Endothelial cell of umbilical vein (primary cell): ENCODE measurements at regions not wholly inside any gene's neighbourhood (a gene's known extent, or its start where the extent isn't known, plus 50 kb on each side); places are given as distances from the start of the nearest gene placed in this dataset.

Experiments used
- BruUV-seq: library from RNA; stranded (reverse); fragments of 400-500 nt; replicated peaks from 2 replicates; lab custom pipeline; 2021; lab: Mats Ljungman, UMichigan
- CTCF ChIA-PET: fragments of 300-600, 350-600 bp; sonication (Branson Sonifier 250); formaldehyde crosslinking; loops from one replicate; lab custom pipeline; 2021; ENCODE audit warnings: antibody characterized with exemption, inconsistent platforms; lab: Charles Lee
- POLR2A ChIA-PET: fragments of 300-600, 350-600 bp; sonication (Branson Sonifier 250); formaldehyde crosslinking; loops from one replicate; lab custom pipeline; 2021; ENCODE audit warnings: antibody characterized with exemption, inconsistent platforms; lab: Charles Lee
- DNase-seq: peaks from one replicate; pipeline ENCODE4 v3.0.0-alpha.2; 2011; ENCODE audit warnings: low read depth, low spot score
- FAIRE-seq: peaks from 2 replicates; lab custom pipeline; 2011; peaks lifted over from hg19 to GRCh38; lab: Jason Lieb, UNC
- H2AFZ ChIP-seq: 2 replicates; pipeline ENCODE4 v1.6.0; 2012; ENCODE audit warnings: low read depth, low read length, control low read depth, inconsistent platforms
- H3K27ac ChIP-seq: 2 replicates; pipeline ENCODE4 v1.5.1; 2011; ENCODE audit warnings: low read depth, mild to moderate bottlenecking, control low read depth, low read length, moderate library complexity; ENCODE audit not compliant: insufficient read depth
- H3K27me3 ChIP-seq, 2 experiments: 2 replicates each; pipeline versions ENCODE4 v1.6.0 to v1.6.1; 2011; ENCODE audit warnings: low read length in 2 of 2, mixed read lengths in 1 of 2; ENCODE audit not compliant: control insufficient read depth in 2 of 2, insufficient read depth in 2 of 2
- H3K36me3 ChIP-seq, 2 experiments: 2 replicates in 1 of 2; 3 replicates in 1 of 2; pipeline ENCODE4 v1.5.1; 2011; ENCODE audit warnings: low read length in 2 of 2, mild to moderate bottlenecking in 1 of 2, moderate library complexity in 1 of 2; ENCODE audit not compliant: control insufficient read depth in 2 of 2, insufficient read depth in 2 of 2; ENCODE audit errors: extremely low read depth in 1 of 2
- H3K4me1 ChIP-seq: 3 replicates; pipeline ENCODE4 v1.5.1; 2011; ENCODE audit warnings: mild to moderate bottlenecking, low read length; ENCODE audit not compliant: control insufficient read depth, insufficient read depth; ENCODE audit errors: extremely low read depth
- H3K4me2 ChIP-seq: 2 replicates; pipeline ENCODE4 v1.6.1; 2011; ENCODE audit warnings: low read length, control low read depth, mixed read lengths; ENCODE audit not compliant: insufficient read depth
- H3K4me3 ChIP-seq, 3 experiments: fragments of 200-600 bp in 1 of 3; sonication (generic), shearing (Covaris generic) in 1 of 3; replicated peaks in 1 of 3; 2 replicates each; pipeline ENCODE4 v1.5.1; 2011 to 2016; ENCODE audit warnings: control low read depth in 3 of 3, low read length in 3 of 3, mild to moderate bottlenecking in 2 of 3, inconsistent platforms in 1 of 3, low read depth in 1 of 3, moderate library complexity in 1 of 3; ENCODE audit not compliant: insufficient read depth in 1 of 3
- H3K79me2 ChIP-seq: 2 replicates; pipeline ENCODE4 v1.6.0; 2012; ENCODE audit warnings: low read length, inconsistent platforms; ENCODE audit not compliant: control insufficient read depth, insufficient read depth
- H3K9ac ChIP-seq: replicated peaks from 2 replicates; pipeline ENCODE3; 2011; ENCODE audit warnings: low read length, control low read depth; ENCODE audit not compliant: insufficient read depth; ENCODE audit errors: extremely low read depth
- H3K9me1 ChIP-seq: replicated peaks from 3 replicates; pipeline ENCODE4 v1.6.0; 2011; ENCODE audit warnings: mild to moderate bottlenecking, low read length; ENCODE audit not compliant: control insufficient read depth, insufficient read depth; ENCODE audit errors: extremely low read depth
- H3K9me3 ChIP-seq: replicated peaks from 2 replicates; pipeline ENCODE4 v1.5.1; 2012; ENCODE audit warnings: low read length, inconsistent platforms; ENCODE audit not compliant: control insufficient read depth, insufficient read depth
- H4K20me1 ChIP-seq: replicated peaks from 2 replicates; pipeline ENCODE3; 2011; ENCODE audit warnings: mild to moderate bottlenecking, low read length; ENCODE audit not compliant: control insufficient read depth, insufficient read depth; ENCODE audit errors: extremely low read depth
- CTCF ChIP-seq, 2 donors: IDR thresholded peaks; 1 replicate in 1 of 2; 2 replicates in 1 of 2; pipeline ENCODE4 v1.5.1; 2011; ENCODE audit warnings: low read length in 2 of 2, mild to moderate bottlenecking in 2 of 2, moderate library complexity in 2 of 2, control low read depth in 1 of 2, inconsistent platforms in 1 of 2, low read depth in 1 of 2; ENCODE audit not compliant: insufficient read depth in 1 of 2; ENCODE audit errors: extremely low read depth in 1 of 2
- EZH2 ChIP-seq: IDR thresholded peaks from 2 replicates; pipeline ENCODE4 v1.6.1; 2012; ENCODE audit warnings: borderline replicate concordance, low read depth, mild to moderate bottlenecking, moderate library complexity, low read length, inconsistent platforms; ENCODE audit not compliant: severe bottlenecking
- FOS ChIP-seq: IDR thresholded peaks from 2 replicates; pipeline ENCODE4 v1.6.1; 2011; ENCODE audit warnings: mild to moderate bottlenecking, low read length, moderate library complexity, borderline replicate concordance; ENCODE audit not compliant: insufficient read depth
- GATA2 ChIP-seq: IDR thresholded peaks from 2 replicates; pipeline ENCODE4 v1.7.0; 2011; ENCODE audit warnings: low read depth, mild to moderate bottlenecking, moderate library complexity, mixed read lengths, low read length; ENCODE audit not compliant: insufficient read length, insufficient read depth
- JUN ChIP-seq: IDR thresholded peaks from 2 replicates; pipeline ENCODE4 v1.6.1; 2011; ENCODE audit warnings: borderline replicate concordance, low read depth; ENCODE audit not compliant: insufficient read length, insufficient read depth
- MYC ChIP-seq: IDR thresholded peaks from one replicate; pipeline ENCODE4 v1.6.1; 2011; ENCODE audit warnings: mild to moderate bottlenecking, low read depth, low read length
- POLR2A ChIP-seq: IDR thresholded peaks from 2 replicates; pipeline ENCODE4 v1.6.1; 2012; ENCODE audit warnings: low read depth, mild to moderate bottlenecking, control low read depth, low read length
- POLR2AphosphoS5 ChIP-seq: IDR thresholded peaks from 2 replicates; pipeline ENCODE4 v1.6.1; 2012; ENCODE audit warnings: low read depth, mild to moderate bottlenecking, control low read depth, low read length, moderate library complexity; ENCODE audit not compliant: insufficient read depth
- dilution Hi-C: fragments of 300-500 bp; cut with MboI; formaldehyde crosslinking; loops from one replicate; pipeline ENCODE4 v1.15.0; 2019; ENCODE audit warnings: low sequenced_read_pairs; ENCODE audit not compliant: extremely low pct_ligation_motif_present
- intact Hi-C: fragments of 100-400 bp; cut with micrococcal nuclease; formaldehyde crosslinking; loops from one replicate; pipeline ENCODE4 v1.10.0; 2022
- TF ChIP-seq, protein P1 (sequence below): IDR thresholded peaks from 2 replicates; pipeline ENCODE4 v1.6.1; 2011; ENCODE audit not compliant: insufficient read depth, insufficient read length

DNA sequence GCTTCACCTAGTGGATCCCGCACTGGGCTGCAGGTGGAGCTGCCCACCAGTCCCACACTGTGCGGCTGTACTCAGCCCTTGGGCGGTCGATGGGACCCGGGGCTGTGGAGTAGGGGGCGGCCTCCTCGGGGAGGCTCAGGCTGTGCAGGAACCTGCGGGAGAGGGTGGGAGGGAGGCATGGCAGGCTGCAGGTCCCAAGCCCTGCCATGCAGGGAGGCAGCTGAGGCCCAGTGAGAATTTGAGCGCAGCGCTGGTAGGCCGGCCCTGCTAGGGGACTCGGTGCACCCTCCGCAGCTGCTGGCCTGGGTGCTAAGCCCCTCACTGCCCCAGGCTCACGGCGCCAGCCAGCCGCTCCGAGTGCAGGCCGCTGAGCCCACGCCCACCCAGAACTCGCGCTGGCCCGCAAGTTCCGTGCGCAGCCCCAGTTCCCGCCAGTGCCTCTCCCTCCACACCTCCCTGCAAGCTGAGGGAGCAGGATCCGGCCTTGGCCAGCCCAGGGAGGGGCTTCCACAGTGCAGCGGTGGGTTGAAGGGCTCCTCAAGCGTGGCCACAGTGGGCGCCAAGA is 1407.6 kb downstream of the EPHA7 start:
- BruUV-seq, result no TSS peak
- POLR2A ChIA-PET, result no interaction called here

More for the DNA sequence above, 1407.6 kb downstream of the EPHA7 start:
- TF ChIP-seq JUN (no peak), POLR2A (no peak), FOS (no peak), MYC (no peak), CTCF (IDR thresholded peaks at IDR 0.05; ENCODE audit: extremely low read depth in 1 of 2, insufficient read depth in 1 of 2, low read depth in 1 of 2, low read length in 2 of 2) (no peak), POLR2AphosphoS5 (no peak), EZH2 (no peak), GATA2 (no peak)
- TF ChIP-seq, protein P1, sequence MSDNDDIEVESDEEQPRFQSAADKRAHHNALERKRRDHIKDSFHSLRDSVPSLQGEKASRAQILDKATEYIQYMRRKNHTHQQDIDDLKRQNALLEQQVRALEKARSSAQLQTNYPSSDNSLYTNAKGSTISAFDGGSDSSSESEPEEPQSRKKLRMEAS, result no peak
- H3K36me3 ChIP-seq, result no peaks in the 10 kb centered on the region
- H3K4me3 ChIP-seq, result no peak overlapping the region
- FAIRE-seq (no peak), DNase-seq (no peak)
- no peaks in the 10 kb centered on the region for H3K79me2 ChIP-seq
- H3K27ac ChIP-seq, result no peak overlapping the region
- CTCF ChIA-PET, result no interaction called here
- no peak overlapping the region for H3K9ac ChIP-seq
- H4K20me1 ChIP-seq, result no peaks in the 10 kb centered on the region
- no peak overlapping the region for H3K4me2 ChIP-seq
- dilution Hi-C loops (no loop called here), intact Hi-C loops (no loop called here)
- H3K27me3 ChIP-seq, result no peaks in the 10 kb centered on the region
- H3K4me1 ChIP-seq, result no peaks in the 10 kb centered on the region
- H3K9me3 ChIP-seq, result peaks cover 2% of the 10 kb centered on the region
- no peak overlapping the region for H2AFZ ChIP-seq
- H3K9me1 ChIP-seq, result no peaks in the 10 kb centered on the region
